Stomach (tissue), 8 donors: ENCODE measurements at regions not wholly inside any gene's neighbourhood (a gene's known extent, or its start where the extent isn't known, plus 50 kb on each side); places are given as distances from the start of the nearest gene placed in this dataset.

Experiments
- DNase-seq, 2 donors: peaks; one replicate each; pipeline versions ENCODE4 v3.0.0 to v3.0.0-alpha.2; 2013 to 2019
- H3K27ac ChIP-seq, 5 donors: fragments of 200-600 bp in 4 of 5; sonication (generic) in 4 of 5; one replicate each; pipeline ENCODE4 v1.5.1; 2013 to 2019; ENCODE audit warnings: mild to moderate bottlenecking in 1 of 5, moderate library complexity in 1 of 5
- H3K27me3 ChIP-seq, 3 donors: fragments of 200-600 bp; sonication (generic); one replicate each; pipeline ENCODE4 v1.5.1; 2017 to 2019; ENCODE audit warnings: mixed run types in 1 of 3
- H3K36me3 ChIP-seq, 4 donors: fragments of 200-600 bp; sonication (generic); 1 replicate in 3 of 4; 2 replicates in 1 of 4; pipeline ENCODE4 v1.5.1; 2016 to 2019
- H3K4me1 ChIP-seq, 4 donors: fragments of 200-600 bp; sonication (generic); one replicate each; pipeline ENCODE4 v1.5.1; 2016 to 2019
- H3K4me3 ChIP-seq, 4 donors: fragments of 200-600 bp; sonication (generic) in 3 of 4; one replicate each; pipeline ENCODE4 v1.5.1; 2016 to 2019; ENCODE audit warnings: mild to moderate bottlenecking in 1 of 4
- H3K9me3 ChIP-seq, 4 donors: fragments of 200-600 bp; sonication (generic); one replicate each; pipeline ENCODE4 v1.5.1; 2016 to 2019
- CTCF ChIP-seq, 7 experiments: fragments of 450-650 bp in 4 of 7; fragments of 200-600 bp in 3 of 7; sonication (generic) in 3 of 7; IDR thresholded peaks; one replicate each; pipeline ENCODE4 v1.5.1; 2016 to 2019; ENCODE audit warnings: antibody characterized with exemption in 7 of 7, control low read depth in 2 of 7, mild to moderate bottlenecking in 1 of 7
- EP300 ChIP-seq: sonication (generic); formaldehyde crosslinking; IDR thresholded peaks from one replicate; pipeline ENCODE4 v1.6.1; 2017; ENCODE audit warnings: antibody characterized with exemption
- POLR2A ChIP-seq, 4 donors: fragments of 450-650 bp; IDR thresholded peaks; one replicate each; pipeline ENCODE4 v1.6.1; 2016; ENCODE audit warnings: antibody characterized with exemption in 4 of 4, control low read depth in 2 of 4, mild to moderate bottlenecking in 1 of 4, moderate library complexity in 1 of 4
- POLR2AphosphoS5 ChIP-seq, 3 donors: sonication (generic); formaldehyde crosslinking; IDR thresholded peaks; one replicate each; pipeline ENCODE4 v1.6.1; 2016; ENCODE audit warnings: antibody characterized with exemption in 3 of 3
- WGBS, 5 donors: extraction: QIAGEN DNeasy Blood & Tissue Kit in 3 of 5; methylation state at CpG; one replicate each; pipeline versions ENCODE4 v1.1.5 to v1.1.7; 2013 to 2018; 5-methylcytosine and 5-hydroxymethylcytosine counted together
- intact Hi-C: fragments of 100-400 bp; cut with DNase I; formaldehyde crosslinking; loops from one replicate; pipeline ENCODE4 v1.15.1; 2023; ENCODE audit warnings: low total_unique reads
- donor health status: healthy with polysubstance abuse.
- donor health status: Bipolar disorder and iron deficiency.
- donor health status: healthy.

- intact Hi-C loops = no loop called here
- WGBS, 5 donors = 70 to 87% (median 83%) methylated on average over 2 of the region's 2 CpGs
- peaks cover 0 to 11% (median 0%) of the 10 kb centered on the region in 3 donors for H3K27me3 ChIP-seq
These were observed 792.0 kb downstream of the MED13L start for GRCh38 chr12:115485503-115485902.

GRCh38 chr12:115482943-115483342 lies 794.5 kb downstream of the MED13L start:
- TF ChIP-seq EP300 = no peak
- no peak for TF ChIP-seq CTCF (IDR thresholded peaks at IDR 0.05)
- no peak for TF ChIP-seq POLR2AphosphoS5 (IDR thresholded peaks at IDR 0.05)
- TF ChIP-seq POLR2A (IDR thresholded peaks at IDR 0.05) = no peak
- Histone ChIP-seq H3K27ac (no peak overlapping the region), H3K9me3 (peaks cover 0 to 10% (median 0%) of the 10 kb centered on the region in 4 donors), H3K4me1 (no peaks in the 10 kb centered on the region), H3K36me3 (no peaks in the 10 kb centered on the region), H3K4me3 (no peak overlapping the region), H3K27me3 (peaks cover 0 to 11% (median 0%) of the 10 kb centered on the region in 3 donors)
- intact Hi-C loops = no loop called here
- DNase-seq = no peak

More at GRCh38 chr12:115485503-115485902, 792.0 kb downstream of the MED13L start:
- Histone ChIP-seq H3K27ac (no peak overlapping the region), H3K9me3 (peaks cover 0 to 10% (median 0%) of the 10 kb centered on the region in 4 donors), H3K4me1 (peaks cover 0 to 8% (median 0%) of the 10 kb centered on the region in 4 donors), H3K36me3 (no peaks in the 10 kb centered on the region), H3K4me3 (no peak overlapping the region)
- TF ChIP-seq POLR2AphosphoS5 (IDR thresholded peaks at IDR 0.05) (no peak), POLR2A (IDR thresholded peaks at IDR 0.05) (no peak)
- DNase-seq = no peak

GRCh38 chr12:115481141-115481540 lies 796.4 kb downstream of the MED13L start:
- intact Hi-C loops = no loop called here
- Histone ChIP-seq H3K36me3 (no peaks in the 10 kb centered on the region), H3K27me3 (no peaks in the 10 kb centered on the region), H3K4me1 (no peaks in the 10 kb centered on the region), H3K4me3 (no peak overlapping the region), H3K27ac (no peak overlapping the region), H3K9me3 (peaks cover 0 to 10% (median 0%) of the 10 kb centered on the region in 4 donors)
- no peak for DNase-seq
- TF ChIP-seq CTCF (IDR thresholded peaks at IDR 0.05) = no peak
- no peak for TF ChIP-seq POLR2AphosphoS5 (IDR thresholded peaks at IDR 0.05)
- WGBS, 5 donors = 71 to 92% (median 87%) methylated on average over 2 of the region's 2 CpGs

DNA sequence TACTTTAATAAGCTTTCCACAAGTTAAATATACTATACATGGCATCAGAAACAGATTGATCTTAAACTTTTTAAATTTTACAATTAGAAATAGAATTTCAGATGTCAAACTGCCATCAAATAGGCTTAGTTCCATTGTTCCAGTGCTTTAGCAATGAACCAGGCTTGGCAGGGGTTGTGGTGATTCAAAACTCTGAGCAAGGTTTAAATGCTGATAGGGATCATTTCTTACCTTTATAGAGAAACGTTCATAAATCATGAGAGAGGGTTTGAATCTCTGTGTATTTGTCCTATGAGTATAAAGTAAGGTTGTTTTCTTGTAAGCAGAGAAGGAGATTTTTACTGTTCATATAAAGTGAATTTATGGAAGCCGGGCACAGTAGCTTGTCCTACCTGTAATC lies 794.5 kb upstream of the TBX3 start:
- peaks cover 0 to 11% (median 6%) of the 10 kb centered on the region in 4 donors for H3K4me1 ChIP-seq
- TF ChIP-seq EP300 = no peak
- TF ChIP-seq CTCF (IDR thresholded peaks at IDR 0.05) = no peak
- TF ChIP-seq POLR2A (IDR thresholded peaks at IDR 0.05) = no peak
- TF ChIP-seq POLR2AphosphoS5 (IDR thresholded peaks at IDR 0.05) = no peak
- intact Hi-C loops = no loop called here
- H3K27me3 ChIP-seq = no peaks in the 10 kb centered on the region
- 61 to 68% (median 62%) methylated on average over 2 of the region's 2 CpGs for WGBS, 5 donors
- H3K9me3 ChIP-seq = no peaks in the 10 kb centered on the region
- no peak overlapping the region for H3K27ac ChIP-seq
- no peak for DNase-seq
- H3K4me3 ChIP-seq = no peak overlapping the region
- H3K36me3 ChIP-seq = no peaks in the 10 kb centered on the region

DNA sequence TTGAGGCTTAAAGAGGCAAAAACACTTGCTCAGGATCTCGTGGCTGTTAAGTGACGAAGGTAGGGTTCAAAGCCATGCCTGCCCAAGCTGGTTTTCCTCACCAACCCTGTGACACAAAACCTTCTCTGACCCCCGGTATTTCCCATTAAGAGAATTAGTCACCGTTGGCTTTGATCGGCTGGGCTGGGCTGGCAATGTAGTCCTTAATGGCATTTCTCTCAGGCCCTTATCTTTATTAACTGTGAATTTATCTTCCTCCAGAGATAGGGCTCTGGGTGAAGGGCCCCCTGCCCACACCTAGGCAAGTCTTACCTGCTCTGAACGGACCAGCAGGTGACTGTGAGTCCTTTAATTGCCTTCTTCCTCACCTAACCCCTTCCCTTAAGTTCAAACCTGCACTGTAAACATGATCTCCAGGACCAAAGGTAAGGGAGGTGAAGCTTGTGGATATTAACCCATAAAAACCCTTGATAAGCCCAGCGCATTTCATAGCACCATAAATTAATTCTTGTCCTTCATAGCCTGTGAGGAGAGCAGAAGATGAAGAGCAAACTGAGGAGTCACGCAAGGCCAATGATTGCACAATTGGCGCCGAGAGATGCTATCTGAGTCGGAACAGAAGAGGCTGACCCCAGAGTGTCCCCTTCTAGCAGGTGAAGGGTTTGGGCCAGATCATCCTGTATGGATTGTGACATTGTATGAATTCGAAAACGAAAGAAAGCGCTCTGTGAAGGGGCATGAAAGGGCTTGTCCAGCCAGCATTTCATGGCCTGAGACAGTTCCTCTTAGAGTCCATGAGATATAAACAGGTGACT lies 790.8 kb upstream of the TBX3 start:
- H3K4me3 ChIP-seq = no peak overlapping the region
- intact Hi-C loops = no loop called here
- no peaks in the 10 kb centered on the region for H3K9me3 ChIP-seq
- H3K36me3 ChIP-seq = no peaks in the 10 kb centered on the region
- no peak for TF ChIP-seq CTCF (IDR thresholded peaks at IDR 0.05)
- peak in 2 of 3 donors; percentile 18 to 50 for TF ChIP-seq POLR2AphosphoS5 (IDR thresholded peaks at IDR 0.05)
- H3K27me3 ChIP-seq = no peaks in the 10 kb centered on the region
- peaks cover 0 to 16% (median 8%) of the 10 kb centered on the region in 4 donors for H3K4me1 ChIP-seq
- DNase-seq = peak; percentile 47 to 82
- H3K27ac ChIP-seq = peak overlapping the region in 2 of 5 donors; percentile 11 to 20
- 53 to 67% (median 59%) methylated on average over 14 of the region's 14 CpGs for WGBS, 5 donors
